Endothelial cell of umbilical vein (primary cell): ENCODE measurements at regions not wholly inside any gene's neighbourhood (a gene's known extent, or its start where the extent isn't known, plus 50 kb on each side); places are given as distances from the start of the nearest gene placed in this dataset.

Source experiments
- BruUV-seq: library from RNA; stranded (reverse); fragments of 400-500 nt; replicated peaks from 2 replicates; lab custom pipeline; 2021; lab: Mats Ljungman, UMichigan
- CTCF ChIA-PET: fragments of 300-600, 350-600 bp; sonication (Branson Sonifier 250); formaldehyde crosslinking; loops from one replicate; lab custom pipeline; 2021; ENCODE audit warnings: antibody characterized with exemption, inconsistent platforms; lab: Charles Lee
- POLR2A ChIA-PET: fragments of 300-600, 350-600 bp; sonication (Branson Sonifier 250); formaldehyde crosslinking; loops from one replicate; lab custom pipeline; 2021; ENCODE audit warnings: antibody characterized with exemption, inconsistent platforms; lab: Charles Lee
- DNase-seq: peaks from one replicate; pipeline ENCODE4 v3.0.0-alpha.2; 2011; ENCODE audit warnings: low read depth, low spot score
- FAIRE-seq: peaks from 2 replicates; lab custom pipeline; 2011; peaks lifted over from hg19 to GRCh38; lab: Jason Lieb, UNC
- H2AFZ ChIP-seq: 2 replicates; pipeline ENCODE4 v1.6.0; 2012; ENCODE audit warnings: low read depth, low read length, control low read depth, inconsistent platforms
- H3K27ac ChIP-seq: 2 replicates; pipeline ENCODE4 v1.5.1; 2011; ENCODE audit warnings: low read depth, mild to moderate bottlenecking, control low read depth, low read length, moderate library complexity; ENCODE audit not compliant: insufficient read depth
- H3K27me3 ChIP-seq, 2 experiments: 2 replicates each; pipeline versions ENCODE4 v1.6.0 to v1.6.1; 2011; ENCODE audit warnings: low read length in 2 of 2, mixed read lengths in 1 of 2; ENCODE audit not compliant: control insufficient read depth in 2 of 2, insufficient read depth in 2 of 2
- H3K36me3 ChIP-seq, 2 experiments: 2 replicates in 1 of 2; 3 replicates in 1 of 2; pipeline ENCODE4 v1.5.1; 2011; ENCODE audit warnings: low read length in 2 of 2, mild to moderate bottlenecking in 1 of 2, moderate library complexity in 1 of 2; ENCODE audit not compliant: control insufficient read depth in 2 of 2, insufficient read depth in 2 of 2; ENCODE audit errors: extremely low read depth in 1 of 2
- H3K4me1 ChIP-seq: 3 replicates; pipeline ENCODE4 v1.5.1; 2011; ENCODE audit warnings: mild to moderate bottlenecking, low read length; ENCODE audit not compliant: control insufficient read depth, insufficient read depth; ENCODE audit errors: extremely low read depth
- H3K4me2 ChIP-seq: 2 replicates; pipeline ENCODE4 v1.6.1; 2011; ENCODE audit warnings: low read length, control low read depth, mixed read lengths; ENCODE audit not compliant: insufficient read depth
- H3K4me3 ChIP-seq, 3 experiments: fragments of 200-600 bp in 1 of 3; sonication (generic), shearing (Covaris generic) in 1 of 3; replicated peaks in 1 of 3; 2 replicates each; pipeline ENCODE4 v1.5.1; 2011 to 2016; ENCODE audit warnings: control low read depth in 3 of 3, low read length in 3 of 3, mild to moderate bottlenecking in 2 of 3, inconsistent platforms in 1 of 3, low read depth in 1 of 3, moderate library complexity in 1 of 3; ENCODE audit not compliant: insufficient read depth in 1 of 3
- H3K79me2 ChIP-seq: 2 replicates; pipeline ENCODE4 v1.6.0; 2012; ENCODE audit warnings: low read length, inconsistent platforms; ENCODE audit not compliant: control insufficient read depth, insufficient read depth
- H3K9ac ChIP-seq: replicated peaks from 2 replicates; pipeline ENCODE3; 2011; ENCODE audit warnings: low read length, control low read depth; ENCODE audit not compliant: insufficient read depth; ENCODE audit errors: extremely low read depth
- H3K9me1 ChIP-seq: replicated peaks from 3 replicates; pipeline ENCODE4 v1.6.0; 2011; ENCODE audit warnings: mild to moderate bottlenecking, low read length; ENCODE audit not compliant: control insufficient read depth, insufficient read depth; ENCODE audit errors: extremely low read depth
- H3K9me3 ChIP-seq: replicated peaks from 2 replicates; pipeline ENCODE4 v1.5.1; 2012; ENCODE audit warnings: low read length, inconsistent platforms; ENCODE audit not compliant: control insufficient read depth, insufficient read depth
- H4K20me1 ChIP-seq: replicated peaks from 2 replicates; pipeline ENCODE3; 2011; ENCODE audit warnings: mild to moderate bottlenecking, low read length; ENCODE audit not compliant: control insufficient read depth, insufficient read depth; ENCODE audit errors: extremely low read depth
- EZH2 ChIP-seq: IDR thresholded peaks from 2 replicates; pipeline ENCODE4 v1.6.1; 2012; ENCODE audit warnings: borderline replicate concordance, low read depth, mild to moderate bottlenecking, moderate library complexity, low read length, inconsistent platforms; ENCODE audit not compliant: severe bottlenecking
- FOS ChIP-seq: IDR thresholded peaks from 2 replicates; pipeline ENCODE4 v1.6.1; 2011; ENCODE audit warnings: mild to moderate bottlenecking, low read length, moderate library complexity, borderline replicate concordance; ENCODE audit not compliant: insufficient read depth
- GATA2 ChIP-seq: IDR thresholded peaks from 2 replicates; pipeline ENCODE4 v1.7.0; 2011; ENCODE audit warnings: low read depth, mild to moderate bottlenecking, moderate library complexity, mixed read lengths, low read length; ENCODE audit not compliant: insufficient read length, insufficient read depth
- MAX ChIP-seq: IDR thresholded peaks from 2 replicates; pipeline ENCODE4 v1.6.1; 2011; ENCODE audit not compliant: insufficient read depth, insufficient read length
- MYC ChIP-seq: IDR thresholded peaks from one replicate; pipeline ENCODE4 v1.6.1; 2011; ENCODE audit warnings: mild to moderate bottlenecking, low read depth, low read length
- POLR2A ChIP-seq: IDR thresholded peaks from 2 replicates; pipeline ENCODE4 v1.6.1; 2012; ENCODE audit warnings: low read depth, mild to moderate bottlenecking, control low read depth, low read length
- POLR2AphosphoS5 ChIP-seq: IDR thresholded peaks from 2 replicates; pipeline ENCODE4 v1.6.1; 2012; ENCODE audit warnings: low read depth, mild to moderate bottlenecking, control low read depth, low read length, moderate library complexity; ENCODE audit not compliant: insufficient read depth
- dilution Hi-C: fragments of 300-500 bp; cut with MboI; formaldehyde crosslinking; loops from one replicate; pipeline ENCODE4 v1.15.0; 2019; ENCODE audit warnings: low sequenced_read_pairs; ENCODE audit not compliant: extremely low pct_ligation_motif_present
- intact Hi-C: fragments of 100-400 bp; cut with micrococcal nuclease; formaldehyde crosslinking; loops from one replicate; pipeline ENCODE4 v1.10.0; 2022

GRCh38 chr22:48898524-48899250 is 929.0 kb downstream of the BRD1 start:
- Histone ChIP-seq H4K20me1 (no peaks in the 10 kb centered on the region), H3K79me2 (no peaks in the 10 kb centered on the region), H3K36me3 (no peaks in the 10 kb centered on the region), H3K27me3 (no peaks in the 10 kb centered on the region), H3K9ac (no peak overlapping the region), H3K9me1 (no peaks in the 10 kb centered on the region), H3K27ac (no peak overlapping the region), H3K4me1 (no peaks in the 10 kb centered on the region), H3K4me2 (no peak overlapping the region), H3K9me3 (peaks cover 9% of the 10 kb centered on the region), H2AFZ (no peak overlapping the region), H3K4me3 (no peak overlapping the region)
- dilution Hi-C loops (no loop called here), intact Hi-C loops (no loop called here)
- ChIA-PET CTCF (no interaction called here), POLR2A (no interaction called here)
- DNase-seq, result no peak
- BruUV-seq, result no TSS peak
- FAIRE-seq, result no peak
- TF ChIP-seq POLR2AphosphoS5 (no peak), MAX (no peak), FOS (no peak), EZH2 (no peak), POLR2A (no peak), MYC (no peak), GATA2 (no peak)
